Body of pancreas (tissue), 4 donors: ENCODE measurements at regions not wholly inside any gene's neighbourhood (a gene's known extent, or its start where the extent isn't known, plus 50 kb on each side); places are given as distances from the start of the nearest gene placed in this dataset.

Source experiments
- POLR2A ChIP-seq, 3 donors: fragments of 450-650 bp; IDR thresholded peaks; one replicate each; pipeline ENCODE4 v1.6.1; 2016; ENCODE audit warnings: antibody characterized with exemption in 3 of 3, mild to moderate bottlenecking in 2 of 3
- TF ChIP-seq, protein P1 (sequence below), 7 experiments: fragments of 450-650 bp in 4 of 7; fragments of 200-600 bp in 3 of 7; sonication (generic) in 3 of 7; IDR thresholded peaks; one replicate each; pipeline ENCODE4 v1.5.1; 2016 to 2019; ENCODE audit warnings: antibody characterized with exemption in 7 of 7

DNA sequence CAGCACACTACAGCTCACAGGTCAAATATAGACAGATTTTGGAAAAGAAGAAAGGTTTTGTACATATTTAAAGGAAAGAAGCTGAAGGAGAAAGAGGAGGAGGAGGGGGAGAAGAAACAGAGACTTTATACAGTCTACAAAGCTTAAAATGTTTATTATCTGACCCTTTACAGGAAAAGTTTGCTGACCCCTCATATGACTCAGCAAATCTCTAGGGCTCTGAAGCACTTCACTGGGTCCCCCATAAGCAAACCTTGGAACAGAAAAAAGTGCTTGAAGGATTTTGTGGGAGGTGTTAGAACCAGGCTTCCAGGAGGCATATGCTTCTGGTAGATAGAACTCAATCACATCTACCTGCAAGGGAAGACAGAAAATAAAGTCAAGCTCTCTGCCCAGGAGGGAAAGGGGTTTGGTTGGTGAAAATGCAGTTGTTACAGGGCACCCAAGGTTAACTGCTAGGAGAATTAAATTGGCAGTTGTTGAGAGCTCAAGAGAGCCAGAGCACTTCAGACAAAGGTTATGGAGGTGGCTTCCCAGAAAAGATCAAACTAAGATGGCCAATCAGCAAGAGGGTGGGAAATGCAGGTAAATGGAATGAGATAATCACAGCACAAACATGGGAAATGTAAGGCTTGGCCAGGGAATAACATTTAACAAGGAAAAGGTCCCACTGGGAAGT, 207.4 kb upstream of the SGK1 start:
- TF ChIP-seq, protein P1, sequence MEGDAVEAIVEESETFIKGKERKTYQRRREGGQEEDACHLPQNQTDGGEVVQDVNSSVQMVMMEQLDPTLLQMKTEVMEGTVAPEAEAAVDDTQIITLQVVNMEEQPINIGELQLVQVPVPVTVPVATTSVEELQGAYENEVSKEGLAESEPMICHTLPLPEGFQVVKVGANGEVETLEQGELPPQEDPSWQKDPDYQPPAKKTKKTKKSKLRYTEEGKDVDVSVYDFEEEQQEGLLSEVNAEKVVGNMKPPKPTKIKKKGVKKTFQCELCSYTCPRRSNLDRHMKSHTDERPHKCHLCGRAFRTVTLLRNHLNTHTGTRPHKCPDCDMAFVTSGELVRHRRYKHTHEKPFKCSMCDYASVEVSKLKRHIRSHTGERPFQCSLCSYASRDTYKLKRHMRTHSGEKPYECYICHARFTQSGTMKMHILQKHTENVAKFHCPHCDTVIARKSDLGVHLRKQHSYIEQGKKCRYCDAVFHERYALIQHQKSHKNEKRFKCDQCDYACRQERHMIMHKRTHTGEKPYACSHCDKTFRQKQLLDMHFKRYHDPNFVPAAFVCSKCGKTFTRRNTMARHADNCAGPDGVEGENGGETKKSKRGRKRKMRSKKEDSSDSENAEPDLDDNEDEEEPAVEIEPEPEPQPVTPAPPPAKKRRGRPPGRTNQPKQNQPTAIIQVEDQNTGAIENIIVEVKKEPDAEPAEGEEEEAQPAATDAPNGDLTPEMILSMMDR (IDR thresholded peaks at IDR 0.05): no peak
- no peak for TF ChIP-seq POLR2A (IDR thresholded peaks at IDR 0.05)
